HG02943 (cell line): ENCODE measurements at regions not wholly inside any gene's neighbourhood (a gene's known extent, or its start where the extent isn't known, plus 50 kb on each side); places are given as distances from the start of the nearest gene placed in this dataset.

Experiments used
- ATAC-seq: cut with Tn5 transposase; IDR thresholded peaks from one replicate; pipeline ENCODE4 v1.9.1; 2021; ENCODE audit warnings: mild to moderate bottlenecking, low read depth, moderate library complexity; ENCODE audit not compliant: unreplicated experiment

DNA sequence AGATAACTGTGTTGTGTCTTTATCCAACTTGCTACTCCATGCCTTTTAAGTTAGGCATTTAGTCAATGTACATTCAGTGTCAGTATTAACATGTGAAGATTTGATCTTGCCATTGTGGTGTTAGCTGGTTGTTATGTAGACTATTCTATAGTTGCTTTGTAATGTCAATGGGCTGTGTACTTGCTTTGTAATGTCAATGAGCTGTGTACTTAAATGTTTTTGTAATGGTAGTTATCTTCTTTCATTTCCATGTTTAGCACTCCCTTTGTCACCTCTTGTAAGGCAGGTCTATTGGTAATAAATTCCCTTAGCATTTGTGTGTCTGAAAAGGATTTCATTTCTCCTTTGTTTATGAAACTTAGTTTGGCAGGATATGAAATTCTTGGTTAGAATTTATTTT, 53.4 kb downstream of the MC4R start:
- ATAC-seq = no peak

DNA sequence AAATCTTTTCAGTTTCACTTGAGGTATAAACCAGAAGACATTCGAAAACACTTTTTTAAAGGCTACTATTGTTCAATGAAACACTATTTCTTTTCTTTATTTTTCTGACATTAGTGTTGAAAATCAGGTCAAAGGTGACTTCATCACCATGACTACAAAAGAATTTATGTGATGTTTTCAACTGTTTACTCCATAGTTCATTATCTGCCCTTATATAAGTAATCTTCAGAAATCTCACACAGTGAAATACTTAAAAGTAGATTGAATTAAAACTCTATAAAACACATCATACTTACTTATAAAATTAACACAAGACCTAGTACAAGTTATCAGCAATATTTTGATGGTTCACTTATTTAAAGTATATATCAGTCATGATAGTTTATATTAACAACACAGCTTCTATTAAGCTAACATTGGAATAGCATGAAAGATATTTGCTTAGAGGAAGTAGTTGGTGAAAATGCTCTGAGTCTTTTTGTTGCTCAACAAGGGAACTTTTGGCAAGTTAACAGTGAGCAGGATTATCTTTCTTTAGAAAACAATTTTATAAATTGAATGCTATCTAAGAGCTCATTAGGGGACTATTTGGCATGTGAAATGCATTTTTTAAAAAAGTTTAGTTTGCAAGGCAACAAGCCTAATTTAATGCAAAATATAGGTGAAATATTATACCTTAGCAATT, 60.8 kb downstream of the MC4R start:
- no peak for ATAC-seq

DNA sequence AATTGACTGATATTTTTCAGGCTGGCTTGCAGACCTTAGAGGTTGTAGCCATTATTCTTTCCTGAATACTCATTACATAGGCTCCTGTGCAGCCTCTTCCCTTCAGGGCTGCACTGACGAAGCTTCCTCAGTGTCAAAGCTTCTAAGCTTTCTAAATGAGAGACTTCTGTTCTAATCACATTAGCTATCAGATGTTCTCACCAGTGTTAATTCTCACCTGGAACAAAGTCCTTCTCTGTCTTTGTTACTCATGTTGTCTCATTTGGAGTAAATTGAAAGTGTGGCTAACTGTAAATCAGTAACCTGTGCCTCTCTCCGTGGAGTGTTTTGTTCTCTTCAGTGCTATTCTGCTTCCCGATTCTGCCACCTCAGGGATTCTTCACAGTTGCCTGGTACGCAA, 76.9 kb downstream of the MC4R start:
- no peak for ATAC-seq

DNA sequence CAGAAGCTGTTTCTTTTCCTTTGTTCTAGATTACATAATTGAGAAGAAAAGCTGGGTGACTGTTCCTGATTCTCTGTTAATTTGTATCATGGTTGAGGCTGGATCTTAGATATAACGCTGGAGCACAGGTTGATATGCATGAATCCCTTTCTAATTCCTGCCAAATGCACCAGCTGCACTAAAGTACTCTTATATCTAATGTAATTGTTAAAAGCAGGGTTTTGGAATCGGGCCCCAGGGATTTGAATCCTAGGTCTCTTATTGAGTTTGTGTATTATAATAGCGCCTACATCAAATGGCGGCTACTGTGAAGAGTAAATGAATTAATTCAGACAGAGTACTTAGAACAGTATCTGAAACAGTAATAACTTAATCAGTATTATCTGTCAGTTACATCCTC, 80.4 kb downstream of the MC4R start:
- no peak for ATAC-seq

DNA sequence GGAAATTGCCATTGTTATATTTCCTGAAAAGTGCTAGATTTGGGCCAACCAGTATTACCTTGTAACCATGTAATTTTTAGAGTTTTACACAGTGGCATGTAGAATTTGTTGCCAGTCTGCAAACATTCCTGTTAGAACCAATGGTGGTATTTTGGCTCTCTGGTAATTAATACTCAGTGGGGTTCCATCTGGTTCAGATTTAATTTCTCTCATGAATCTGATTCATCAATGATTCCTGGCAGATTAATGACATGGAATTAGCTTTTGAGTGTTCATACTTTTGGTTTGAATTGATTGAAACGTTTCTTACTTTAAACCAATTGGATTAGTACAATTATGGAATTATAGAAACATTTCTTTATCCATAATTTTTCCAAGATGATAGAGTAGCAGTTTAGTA, 93.2 kb downstream of the MC4R start:
- no peak for ATAC-seq

DNA sequence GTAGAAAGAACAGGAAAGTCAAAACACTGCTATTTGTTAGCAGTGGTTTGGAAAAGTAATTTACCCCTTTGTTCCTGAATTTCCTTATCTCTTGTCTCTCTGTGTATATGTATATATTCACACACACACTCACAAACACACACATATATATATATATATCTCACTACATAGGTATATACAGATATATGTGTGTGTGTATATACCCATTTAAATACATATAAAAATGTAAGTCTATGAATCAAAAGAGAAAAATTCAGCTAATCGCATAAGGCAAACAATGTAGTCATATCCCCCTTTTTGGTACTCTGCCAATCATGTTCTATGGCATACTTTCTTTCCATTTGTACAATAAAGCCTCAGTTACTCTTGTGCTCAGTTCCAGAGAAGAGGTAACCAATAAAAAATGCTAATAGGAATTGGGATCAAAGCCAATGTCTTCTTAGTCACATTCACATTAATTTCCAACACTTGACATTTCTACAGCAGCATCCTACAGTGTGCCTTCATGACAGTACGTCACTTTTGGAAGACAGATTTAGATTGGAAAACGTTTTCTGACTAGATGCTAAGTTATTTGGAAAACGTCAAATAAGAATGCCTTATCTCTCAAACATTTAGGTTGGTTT, 94.6 kb downstream of the MC4R start:
- ATAC-seq = no peak

DNA sequence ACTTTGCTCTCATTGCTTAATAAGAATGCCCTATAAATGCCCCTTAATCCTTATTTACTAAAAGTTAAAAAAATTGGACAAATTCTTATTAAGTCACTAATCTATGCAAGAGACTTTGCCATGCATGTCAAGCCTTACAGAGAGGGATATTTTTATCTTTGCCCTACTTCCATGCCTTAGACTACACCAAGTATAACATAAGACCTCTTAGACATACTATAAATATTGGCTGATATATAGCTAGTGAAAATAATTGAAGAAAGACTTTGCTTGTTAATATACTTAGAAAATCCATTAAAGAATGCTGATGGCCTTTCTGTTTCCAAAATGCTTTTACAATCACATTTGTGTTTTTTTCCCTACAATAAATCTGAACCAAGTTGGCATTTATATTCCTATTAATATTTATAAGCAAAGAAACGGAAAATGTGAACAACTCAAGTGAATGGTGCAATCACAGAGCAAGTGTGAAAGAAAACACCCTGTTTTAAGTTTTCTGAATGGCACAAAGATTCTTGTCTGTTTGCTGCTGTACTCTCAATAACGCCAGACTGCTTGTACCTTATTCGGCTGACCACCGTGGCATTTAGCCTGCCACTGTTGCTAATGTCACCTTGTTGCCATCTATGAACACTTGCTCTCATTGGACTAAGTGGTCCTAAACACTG, 105.0 kb downstream of the MC4R start:
- ATAC-seq = no peak

DNA sequence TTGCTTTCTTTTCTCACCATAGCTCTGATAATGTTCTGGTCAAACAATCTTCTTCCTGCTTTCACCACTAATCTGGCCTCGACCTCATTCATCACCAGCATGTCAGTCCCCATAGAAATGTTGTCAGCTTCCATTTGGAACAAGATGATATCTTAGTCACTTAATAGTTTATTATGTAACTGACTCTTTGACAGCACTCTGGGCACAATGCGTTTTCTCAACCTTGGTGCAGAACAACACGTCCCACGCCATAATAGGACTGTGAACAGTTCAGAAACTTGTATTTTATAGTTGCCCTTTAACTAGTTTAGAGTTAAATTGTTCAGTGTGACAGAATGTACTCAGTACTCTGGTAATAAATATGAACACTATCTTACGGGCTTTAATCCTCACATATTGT, 106.0 kb downstream of the MC4R start:
- ATAC-seq = no peak

DNA sequence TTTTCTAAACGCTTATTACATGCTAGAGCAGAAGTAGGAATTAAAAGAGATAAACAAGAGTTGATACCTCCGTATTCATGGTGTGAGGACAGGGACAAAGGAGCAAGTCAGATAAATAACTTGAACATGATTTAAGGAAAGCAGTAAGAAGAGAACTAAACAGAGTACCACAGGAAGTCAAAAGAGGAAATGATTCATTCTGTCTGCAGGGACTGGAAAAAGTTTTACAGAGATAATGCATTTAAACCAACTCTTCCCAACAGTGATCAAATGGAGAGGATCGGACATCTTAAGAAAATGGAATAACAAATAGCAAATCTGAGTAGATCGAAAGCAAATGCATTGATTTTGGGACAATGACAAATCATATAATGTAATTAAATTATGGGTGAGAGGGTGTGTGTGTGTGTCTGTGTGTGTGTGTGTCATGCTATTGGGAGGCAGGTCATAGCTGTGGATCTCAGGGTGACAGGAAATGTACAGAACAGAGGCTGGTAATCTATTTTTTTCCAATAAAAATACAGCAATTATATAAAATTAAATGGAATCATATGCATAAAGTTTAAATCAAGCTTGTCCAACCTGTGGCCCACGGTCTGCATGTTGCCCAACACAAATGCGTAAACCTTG, 113.4 kb downstream of the MC4R start:
- no peak for ATAC-seq

DNA sequence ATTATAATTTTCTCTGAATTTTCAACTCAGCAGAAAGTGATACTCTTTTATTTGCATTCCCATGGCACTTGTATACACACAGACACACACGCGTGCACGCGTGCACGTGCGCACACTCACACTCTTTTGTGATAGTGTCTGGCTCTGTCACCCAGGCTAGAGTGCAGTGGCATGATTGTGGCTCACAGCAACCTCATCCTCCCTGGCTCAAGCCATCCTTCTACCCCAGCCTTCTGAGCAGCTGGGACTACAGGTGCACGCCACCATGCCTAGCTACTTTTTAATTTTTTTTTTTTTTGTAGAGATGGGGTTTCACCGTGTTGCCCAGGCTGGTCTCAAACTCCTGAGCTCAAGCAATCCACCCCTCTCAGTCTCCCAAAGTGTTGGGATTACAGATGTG, 123.2 kb downstream of the MC4R start:
- ATAC-seq = no peak

DNA sequence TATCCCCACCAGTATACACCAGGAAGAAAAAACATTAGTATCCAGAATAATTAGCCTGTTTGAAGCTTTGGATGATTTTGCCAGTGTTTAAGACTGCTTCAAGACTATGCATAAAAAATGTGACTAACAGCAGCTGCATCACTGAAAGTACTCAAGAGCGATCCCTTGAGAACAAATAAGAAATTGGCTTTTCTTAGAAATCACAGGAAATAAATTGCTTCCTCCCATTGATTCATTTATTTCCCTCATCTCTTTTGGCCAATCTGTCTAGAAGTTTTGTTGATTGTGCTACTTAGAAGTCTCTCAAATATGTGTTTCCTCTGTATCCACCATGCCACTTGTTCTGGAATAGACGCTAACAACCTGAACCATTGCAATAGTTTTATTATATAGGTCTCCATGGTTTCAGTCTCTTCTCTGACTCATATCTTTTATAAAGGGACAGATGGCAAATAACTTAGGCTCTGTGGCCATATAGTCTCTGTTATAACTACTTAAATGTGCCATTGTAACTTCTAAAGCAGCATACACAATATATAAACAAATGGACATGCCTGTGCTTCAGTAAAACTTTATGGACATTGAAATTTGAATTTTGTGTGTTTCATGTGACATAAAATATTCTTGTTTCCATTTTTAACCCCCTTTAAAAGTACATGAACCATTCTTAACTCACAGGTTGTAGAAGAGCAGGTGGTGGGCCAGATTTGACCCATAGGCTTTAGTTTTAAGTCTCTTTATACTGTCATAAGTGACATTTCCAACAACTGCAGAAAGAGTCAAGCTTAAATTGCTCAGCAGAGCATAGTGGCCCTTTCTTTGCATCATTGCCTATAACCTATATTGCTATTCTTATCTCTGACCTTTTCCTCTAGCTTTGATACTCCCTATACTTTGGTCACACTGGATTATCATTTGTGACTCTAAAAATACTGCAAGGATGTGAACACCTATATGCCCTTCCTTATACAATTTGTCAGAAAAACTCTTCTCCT, 123.9 kb downstream of the MC4R start:
- no peak for ATAC-seq

DNA sequence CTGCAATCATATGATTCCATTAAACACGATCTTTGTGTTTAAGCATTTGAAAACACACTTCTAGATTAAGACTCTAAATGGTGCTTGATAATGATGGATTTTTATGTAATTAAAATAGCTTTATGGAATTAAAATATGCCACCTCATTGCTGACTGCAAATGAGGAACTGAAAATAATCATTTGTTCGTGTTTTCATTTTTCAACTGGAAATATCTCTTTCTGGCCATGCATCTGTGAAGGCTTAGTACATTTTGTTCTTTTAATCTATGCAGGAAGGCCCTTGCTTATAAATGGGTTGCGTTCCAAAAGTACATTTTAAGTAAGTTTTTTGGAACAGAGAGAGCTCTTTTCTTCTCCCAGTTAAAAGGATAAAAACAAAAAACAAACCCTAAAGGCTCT, 125.5 kb downstream of the MC4R start:
- peak; percentile 83 for ATAC-seq

DNA sequence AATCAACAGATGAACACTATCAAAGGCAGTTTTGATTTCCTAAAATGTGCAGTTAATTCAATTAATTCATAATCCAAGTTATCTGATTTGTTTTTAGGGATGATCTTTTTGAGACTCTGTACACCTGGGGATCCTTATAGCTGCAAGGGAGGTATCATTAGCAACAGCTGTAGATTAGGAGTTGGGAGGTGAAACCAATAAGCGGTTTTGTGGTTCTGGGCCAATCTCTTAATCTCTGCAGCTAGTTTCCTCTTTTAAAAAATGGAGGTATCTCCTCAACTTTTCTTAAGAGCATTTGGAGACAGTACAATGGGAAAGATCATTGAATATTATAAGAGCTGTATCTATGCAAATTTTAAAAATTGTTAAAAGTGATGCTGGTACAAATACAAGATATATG, 126.0 kb downstream of the MC4R start:
- ATAC-seq = peak; percentile 89

DNA sequence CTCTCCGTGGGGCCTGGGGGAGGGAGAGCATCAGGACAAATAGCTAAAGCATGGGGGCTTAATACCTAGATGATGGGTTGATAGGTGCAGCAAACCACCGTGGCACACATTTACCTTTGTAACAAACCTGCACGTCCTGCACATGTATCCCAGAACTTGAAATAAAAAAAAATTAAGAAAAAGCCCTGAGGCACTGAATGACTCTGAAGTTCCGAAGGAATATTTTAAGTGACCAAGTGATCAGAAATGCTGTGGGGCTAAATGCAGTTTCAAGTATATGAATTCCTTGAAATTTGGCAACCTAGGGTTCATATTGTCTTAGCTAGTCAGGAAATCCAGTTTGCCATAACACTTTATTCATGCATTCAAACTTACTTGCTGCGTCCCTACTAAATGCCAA, 127.5 kb downstream of the MC4R start:
- no peak for ATAC-seq

DNA sequence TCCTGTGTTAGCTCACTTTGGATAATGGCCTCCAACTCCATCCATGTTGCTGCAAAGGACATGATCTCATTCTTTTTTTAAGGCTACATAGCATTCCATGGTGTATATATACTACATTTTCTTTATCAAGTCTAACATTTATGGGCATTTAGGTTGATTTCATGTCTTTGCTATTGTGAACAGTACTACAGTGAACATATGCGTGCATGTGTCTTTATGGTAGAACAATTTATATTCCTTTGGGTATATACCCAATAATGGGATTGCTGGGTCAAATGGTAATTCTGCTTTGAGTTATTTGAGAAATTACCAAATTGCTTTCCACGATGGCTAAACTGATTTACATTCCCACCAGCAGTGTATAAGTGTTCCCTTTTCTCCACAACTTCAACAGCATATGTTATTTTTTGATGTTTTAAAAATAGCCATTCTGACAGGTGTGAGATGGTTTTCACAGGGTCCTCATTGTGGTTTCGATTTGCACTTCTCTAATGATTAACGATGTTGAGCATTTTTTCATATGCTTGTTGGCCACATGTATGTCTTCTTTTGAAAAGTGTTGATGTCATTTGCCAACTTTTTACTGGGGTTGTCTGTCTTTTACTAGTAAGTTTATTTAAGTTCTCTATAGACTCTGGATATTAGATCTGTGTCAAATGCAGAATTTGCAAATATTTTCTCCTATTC, 133.4 kb downstream of the MC4R start:
- ATAC-seq = peak; percentile 93

DNA sequence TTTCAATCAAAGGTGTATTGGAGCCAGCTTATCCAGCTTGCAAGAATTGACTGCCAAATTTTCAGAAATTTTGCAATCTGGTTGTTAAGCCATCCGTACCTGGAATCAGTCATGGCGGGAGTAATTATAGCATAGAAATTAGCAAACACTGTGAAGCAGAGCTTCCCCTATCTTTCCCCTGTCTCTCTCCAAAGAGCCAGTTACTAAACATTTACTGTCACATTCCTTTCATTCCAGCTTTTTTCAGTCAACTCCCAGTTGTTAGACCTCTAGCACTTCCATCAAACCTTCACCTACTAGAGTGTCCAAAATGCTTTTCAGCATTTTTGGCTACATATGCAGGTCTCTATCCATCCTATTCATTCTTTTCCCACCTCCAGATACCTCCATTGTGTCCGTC, 137.4 kb downstream of the MC4R start:
- no peak for ATAC-seq

DNA sequence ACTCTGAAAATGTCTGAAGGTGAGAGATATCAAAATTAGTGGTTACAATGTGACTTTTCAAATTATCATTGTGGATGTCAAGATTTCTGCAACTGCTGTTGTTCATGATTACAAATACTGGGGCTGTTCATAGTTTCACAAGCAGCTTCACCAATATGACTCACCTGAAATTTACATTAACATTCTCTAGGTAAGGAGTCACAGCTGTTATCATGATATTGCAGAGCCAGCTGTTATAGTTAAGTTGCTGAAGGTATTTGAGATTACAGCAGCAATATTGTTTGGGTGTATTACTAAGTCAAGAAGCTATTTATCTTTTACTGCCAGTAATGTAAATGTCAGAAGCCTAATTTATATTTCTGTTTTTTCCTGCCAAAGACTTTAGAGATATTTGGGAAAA, 140.0 kb downstream of the MC4R start:
- no peak for ATAC-seq

DNA sequence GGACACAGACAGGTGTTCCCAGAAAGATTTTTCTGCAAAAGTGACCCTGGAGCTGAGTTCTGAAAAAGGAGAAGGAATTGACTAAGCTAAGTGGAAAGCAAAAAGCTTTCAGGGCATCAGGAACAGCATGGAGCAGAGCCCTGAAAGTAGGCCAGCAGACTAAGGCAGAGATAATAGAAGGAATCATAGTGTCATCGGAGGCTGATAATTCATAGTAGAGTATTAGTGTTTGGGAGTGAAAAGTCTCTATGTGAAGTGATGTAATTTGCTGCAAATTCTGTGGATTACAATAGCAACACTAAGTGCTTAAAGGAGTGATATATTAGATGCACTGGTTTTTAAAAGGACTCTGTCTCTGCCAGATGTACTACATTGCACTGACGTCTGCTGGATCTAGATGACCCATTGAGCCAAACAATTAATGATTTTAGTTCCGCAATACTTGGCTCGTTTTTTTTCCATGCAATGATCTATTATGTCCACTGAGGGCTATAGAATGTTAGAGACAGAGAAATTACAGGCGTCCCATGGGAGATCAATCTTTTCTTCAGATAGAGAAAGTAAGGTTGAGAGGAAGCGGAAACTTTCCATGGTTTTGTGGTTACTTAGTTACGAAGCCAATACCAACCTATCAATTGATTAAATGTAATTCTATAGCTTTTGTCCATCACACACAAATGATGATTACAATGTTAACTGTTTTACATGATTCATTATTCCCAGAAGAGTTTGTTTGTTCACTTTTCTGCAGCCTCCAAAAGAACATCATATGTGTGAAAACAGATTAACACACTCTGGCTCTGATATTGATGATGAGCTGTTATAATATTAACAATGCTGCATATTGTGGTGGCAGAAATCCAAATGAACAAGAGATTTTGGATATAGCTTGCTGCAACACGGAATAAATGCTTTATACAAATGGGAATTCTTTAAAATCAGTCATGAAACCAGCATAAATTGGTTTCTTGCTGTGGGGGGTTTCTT, 143.7 kb downstream of the MC4R start:
- no peak for ATAC-seq

DNA sequence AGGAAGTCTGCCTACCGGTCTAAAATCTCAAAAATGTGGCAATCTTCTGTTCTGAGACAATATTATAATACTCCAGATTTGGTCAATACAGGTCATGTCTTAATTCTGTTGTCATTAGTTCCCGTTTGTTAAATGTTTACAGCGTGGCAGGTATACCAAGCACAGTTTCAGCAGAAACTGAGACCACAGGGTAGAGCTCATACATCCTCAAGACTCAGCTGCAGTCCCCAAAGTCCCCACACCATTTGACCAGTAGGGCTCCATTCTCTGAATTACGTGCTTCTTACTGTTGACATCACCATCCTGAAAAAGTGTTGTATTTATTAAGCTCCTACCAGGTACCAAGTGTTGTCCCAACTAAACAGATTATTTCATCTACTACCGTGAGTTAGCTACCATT, 157.1 kb downstream of the MC4R start:
- no peak for ATAC-seq
